NOMO-1 (cell line): ENCODE measurements at regions not wholly inside any gene's neighbourhood (a gene's known extent, or its start where the extent isn't known, plus 50 kb on each side); places are given as distances from the start of the nearest gene placed in this dataset.
"Not testable (repeated sequence)": the region's sequence is repeated elsewhere in the genome, so short reads cannot be mapped to it uniquely, and the experiment has no call there.

Source experiments
- DNase-seq, 2 experiments: peaks; one replicate each; lab custom pipeline; 2025; ENCODE audit not compliant: unreplicated experiment in 2 of 2; lab: John Stamatoyannopoulos, UW

GRCh38 chrX:122622795-122623194 lies 561.3 kb upstream of the GRIA3 start:
- DNase-seq = no peak

DNA sequence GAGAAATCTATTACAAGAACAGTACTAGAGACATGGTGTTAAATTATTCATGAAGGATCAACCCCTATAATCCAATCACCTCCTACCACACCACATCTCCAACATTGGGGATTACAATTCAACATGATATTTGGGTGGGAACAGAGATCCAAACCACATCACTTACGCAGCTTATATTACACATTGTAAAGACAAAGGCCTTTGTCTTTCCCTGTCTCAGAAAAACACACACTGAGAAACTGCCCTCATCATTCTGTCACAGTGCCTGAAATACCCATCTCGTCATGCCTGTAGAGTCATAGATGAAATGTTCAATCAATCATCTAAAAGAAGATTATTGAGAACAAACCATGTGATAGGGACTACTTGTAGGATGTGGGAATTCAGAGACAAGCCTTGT lies 558.8 kb upstream of the GRIA3 start:
- DNase-seq = no peak

GRCh38 chrX:122625821-122626220 lies 558.3 kb upstream of the GRIA3 start:
- no peak for DNase-seq

GRCh38 chrX:122626871-122627270 lies 557.2 kb upstream of the GRIA3 start:
- DNase-seq = no peak

DNA sequence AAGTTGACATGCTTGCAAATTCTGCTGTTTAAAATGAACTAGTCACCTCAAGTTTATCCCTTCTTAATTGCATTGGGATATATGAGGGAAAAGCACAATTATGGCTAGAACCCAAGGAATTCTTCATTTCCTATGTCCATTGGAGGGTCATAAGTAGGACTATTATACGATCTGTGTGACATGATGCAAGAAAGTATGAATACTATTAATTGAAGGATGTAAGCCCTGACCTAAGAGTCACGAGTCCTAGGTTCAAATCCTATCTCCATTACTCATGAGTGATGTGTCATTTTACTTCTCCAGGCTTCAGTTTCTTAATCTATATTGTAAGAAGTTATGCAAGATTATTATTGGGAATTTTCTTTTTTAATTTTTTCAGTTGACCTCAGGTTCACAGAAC lies 542.9 kb upstream of the GRIA3 start:
- no peak for DNase-seq

DNA sequence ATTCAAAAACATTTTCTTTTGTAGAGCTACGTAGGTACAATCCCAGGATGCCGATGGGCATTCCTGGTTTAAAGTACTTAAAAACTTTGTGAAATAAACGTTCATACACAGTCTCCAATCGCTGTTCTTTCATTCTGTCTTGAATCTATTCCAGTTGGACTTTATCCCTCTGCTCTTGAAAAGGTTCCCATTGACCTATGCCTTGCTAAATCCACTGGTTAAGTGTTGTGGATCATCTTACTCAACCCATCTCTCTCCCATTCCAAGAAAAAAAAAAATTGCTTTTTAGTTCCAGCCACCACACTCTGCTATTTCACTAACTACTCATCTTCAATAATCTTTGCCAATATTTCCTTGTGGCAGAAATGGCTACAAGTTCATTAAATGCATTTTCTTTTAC lies 542.3 kb upstream of the GRIA3 start:
- no peak for DNase-seq

GRCh38 chrX:122655256-122655655 lies 528.8 kb upstream of the GRIA3 start:
- DNase-seq = not testable (repeated sequence)

GRCh38 chrX:122666601-122667000 lies 517.5 kb upstream of the GRIA3 start:
- no peak for DNase-seq

DNA sequence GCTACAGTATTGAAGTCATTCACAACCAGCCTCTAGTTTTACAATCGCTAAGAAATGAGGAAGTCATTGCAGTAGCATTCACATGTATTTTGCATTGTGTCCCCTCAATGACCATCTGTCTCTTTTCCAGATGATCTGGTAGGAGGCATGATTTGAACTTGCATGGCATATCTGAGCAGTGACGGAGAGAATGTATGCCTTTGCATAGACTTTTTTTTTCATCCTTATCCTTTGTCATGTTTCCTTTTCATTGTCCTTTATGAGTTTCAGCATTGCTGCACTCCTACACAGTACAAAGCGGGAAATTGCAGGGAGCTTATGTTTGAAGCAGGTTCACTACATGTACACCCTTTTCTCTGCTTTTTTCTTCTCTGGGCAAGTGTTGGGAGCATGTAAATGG lies 516.4 kb upstream of the GRIA3 start:
- DNase-seq = no peak

- DNase-seq = no peak
Observed at GRCh38 chrX:122703762-122704161, 480.3 kb upstream of the GRIA3 start.

DNA sequence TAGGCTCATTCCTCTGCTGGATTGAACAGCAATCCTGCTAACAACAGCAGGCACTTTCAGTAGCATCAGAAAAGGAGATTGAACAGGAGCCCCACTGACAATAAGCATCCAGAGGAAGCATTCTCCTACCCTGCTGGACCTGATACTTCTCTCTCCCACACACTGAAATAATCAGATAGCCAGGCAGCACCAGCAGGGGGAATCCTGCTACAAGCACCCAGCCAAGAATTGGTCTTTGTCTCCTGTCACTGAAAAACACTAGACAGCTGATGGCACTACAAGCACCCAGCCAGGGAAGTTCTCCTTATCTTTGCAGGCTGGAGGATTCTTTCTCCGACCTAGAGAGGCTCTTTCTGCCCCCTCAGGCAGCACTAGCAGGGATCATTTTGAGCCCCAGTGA lies 444.3 kb upstream of the GRIA3 start:
- DNase-seq = no peak

- DNase-seq = no peak
Observed at GRCh38 chrX:122770581-122770980, 413.5 kb upstream of the GRIA3 start.

DNA sequence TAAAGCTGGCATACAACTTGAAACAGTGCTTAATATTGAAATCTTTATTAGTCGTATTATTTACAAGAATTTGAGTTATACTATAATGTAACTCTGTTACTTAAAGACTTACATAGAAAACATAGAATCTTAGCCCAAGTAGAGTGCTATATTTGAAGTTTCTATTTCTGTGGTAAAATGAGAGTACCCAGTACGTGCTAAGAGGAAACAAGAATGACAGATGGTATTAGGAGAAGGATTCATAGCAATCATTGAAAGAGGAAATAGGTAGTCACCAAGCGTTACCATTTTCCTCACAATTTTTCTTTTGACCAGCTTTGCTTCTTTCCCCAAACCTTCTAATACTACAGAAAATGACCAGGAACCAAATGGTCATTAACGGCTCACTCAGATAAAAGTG lies 412.1 kb upstream of the GRIA3 start:
- no peak for DNase-seq

- DNase-seq = no peak
Observed at GRCh38 chrX:122777766-122778165, 406.3 kb upstream of the GRIA3 start.

GRCh38 chrX:122783918-122784317 lies 400.2 kb upstream of the GRIA3 start:
- DNase-seq = no peak

GRCh38 chrX:122787231-122787630 lies 396.8 kb upstream of the GRIA3 start:
- DNase-seq = no peak

- no peak for DNase-seq
Observed at GRCh38 chrX:122788216-122788615, 395.9 kb upstream of the GRIA3 start.

- no peak for DNase-seq
Observed at GRCh38 chrX:122790376-122791095, 393.5 kb upstream of the GRIA3 start.

GRCh38 chrX:122813876-122814275 lies 370.2 kb upstream of the GRIA3 start:
- no peak for DNase-seq

GRCh38 chrX:122816288-122816687 lies 367.8 kb upstream of the GRIA3 start:
- DNase-seq = no peak

DNA sequence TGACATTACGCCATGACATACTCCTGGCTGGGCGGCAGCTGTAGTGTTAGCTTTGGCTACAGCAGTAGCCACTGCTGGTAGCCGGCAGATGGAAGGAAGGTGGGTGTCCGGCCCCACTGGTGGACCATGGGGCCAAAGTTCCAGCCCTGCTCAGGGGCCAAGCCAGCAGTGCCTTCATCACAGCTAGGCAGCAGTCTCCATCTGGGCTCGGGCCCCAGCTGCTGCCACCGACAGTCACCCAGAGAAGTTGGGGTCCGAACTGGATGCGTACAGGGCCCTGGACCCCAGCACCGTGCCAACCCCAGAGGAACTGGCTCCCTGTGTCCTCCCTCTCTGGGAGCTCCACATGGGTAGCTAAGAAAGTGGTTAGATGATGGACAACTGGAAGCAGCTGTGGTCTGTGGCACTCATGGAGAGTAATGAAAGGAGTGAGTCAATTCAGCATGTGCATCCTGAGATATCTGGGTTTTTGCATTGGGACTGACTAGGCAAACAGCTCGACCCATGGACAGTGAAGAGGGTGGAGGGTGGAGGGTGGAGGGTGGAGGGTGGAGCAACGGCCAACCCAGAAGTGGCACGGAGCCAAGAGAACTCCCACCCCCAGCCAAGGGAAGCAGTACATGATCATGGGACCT lies 366.6 kb upstream of the GRIA3 start:
- DNase-seq = no peak

- DNase-seq = no peak
Observed at GRCh38 chrX:122818068-122818467, 366.0 kb upstream of the GRIA3 start.

GRCh38 chrX:122833230-122833629 lies 350.8 kb upstream of the GRIA3 start:
- DNase-seq = no peak
